A673 (cell line): ENCODE measurements at regions not wholly inside any gene's neighbourhood (a gene's known extent, or its start where the extent isn't known, plus 50 kb on each side); places are given as distances from the start of the nearest gene placed in this dataset.

ENCODE experiments used
- BruUV-seq: library from RNA; stranded (reverse); fragments of 400-500 nt; replicated peaks from 2 replicates; lab custom pipeline; 2021; lab: Mats Ljungman, UMichigan
- CTCF ChIA-PET: fragments of 300-600 bp; sonication (Branson Sonifier 250); formaldehyde crosslinking; loops from one replicate; lab custom pipeline; 2022; ENCODE audit warnings: antibody characterized with exemption; lab: Charles Lee
- POLR2A ChIA-PET: fragments of 300-600 bp; sonication (Branson Sonifier 250); formaldehyde crosslinking; loops from one replicate; lab custom pipeline; 2022; ENCODE audit warnings: antibody characterized with exemption; ENCODE audit not compliant: low non-redundant PET; lab: Charles Lee
- DNase-seq: peaks from one replicate; pipeline ENCODE4 v3.0.0-alpha.2; 2015; ENCODE audit warnings: low spot score
- H3K27ac ChIP-seq: fragments of 200-600 bp; sonication (generic); 2 replicates; pipeline ENCODE4 v1.5.1; 2016; ENCODE audit warnings: mixed run types, low read depth, mild to moderate bottlenecking, mixed read lengths, antibody characterized with exemption, low read length; ENCODE audit not compliant: poor library complexity, severe bottlenecking
- H3K27me3 ChIP-seq: fragments of 200-600 bp; sonication (generic); replicated peaks from 2 replicates; pipeline ENCODE4 v1.6.1; 2017; ENCODE audit warnings: mixed run types, low read depth, mild to moderate bottlenecking, mixed read lengths, antibody characterized with exemption, low read length; ENCODE audit not compliant: insufficient read depth, poor library complexity
- H3K36me3 ChIP-seq: fragments of 200-600 bp; sonication (generic); 2 replicates; pipeline ENCODE4 v1.6.1; 2016; ENCODE audit warnings: mixed run types, mild to moderate bottlenecking, mixed read lengths, antibody characterized with exemption, low read length; ENCODE audit not compliant: insufficient read depth, poor library complexity, severe bottlenecking
- H3K4me1 ChIP-seq: fragments of 200-600 bp; sonication (generic); 2 replicates; pipeline ENCODE4 v1.6.1; 2017; ENCODE audit warnings: mixed run types, mild to moderate bottlenecking, mixed read lengths, antibody characterized with exemption, low read length; ENCODE audit not compliant: insufficient read depth, poor library complexity, severe bottlenecking
- H3K4me3 ChIP-seq: fragments of 200-600 bp; sonication (generic); 2 replicates; pipeline ENCODE4 v1.5.1; 2016; ENCODE audit warnings: low read depth, mixed run types, mild to moderate bottlenecking, mixed read lengths, low read length; ENCODE audit not compliant: poor library complexity, severe bottlenecking
- H3K9me3 ChIP-seq: fragments of 200-600 bp; sonication (generic); 2 replicates; pipeline ENCODE4 v1.6.1; 2016; ENCODE audit warnings: mixed run types, low read depth, mild to moderate bottlenecking, mixed read lengths, antibody characterized with exemption, low read length; ENCODE audit not compliant: poor library complexity, severe bottlenecking
- CTCF ChIP-seq: fragments of 300-800, 200-600 bp; sonication (generic); conservative IDR thresholded peaks from 2 replicates; pipeline ENCODE4 v1.5.1; 2017; ENCODE audit warnings: low read depth, mild to moderate bottlenecking, antibody characterized with exemption, low read length, moderate library complexity, mixed read lengths
- EZH2 ChIP-seq: fragments of 200-600 bp; sonication (generic); IDR thresholded peaks from 2 replicates; pipeline ENCODE4 v1.6.1; 2017; ENCODE audit warnings: borderline replicate concordance, low read depth, mild to moderate bottlenecking, mixed read lengths, antibody characterized with exemption, low read length; ENCODE audit not compliant: poor library complexity, severe bottlenecking
- intact Hi-C: fragments of 100-400 bp; cut with micrococcal nuclease; formaldehyde crosslinking; loops from one replicate; pipeline ENCODE4 v1.10.0; 2022; ENCODE audit not compliant: unreplicated experiment

- Histone ChIP-seq H3K9me3 (peaks cover 25% of the 10 kb centered on the region), H3K36me3 (no peaks in the 10 kb centered on the region), H3K27me3 (no peaks in the 10 kb centered on the region), H3K4me1 (no peaks in the 10 kb centered on the region), H3K27ac (no peak overlapping the region), H3K4me3 (no peak overlapping the region)
- TF ChIP-seq EZH2 (no peak), CTCF (no peak)
- no peak for DNase-seq
- ChIA-PET CTCF (no interaction called here), POLR2A (no interaction called here)
- no TSS peak for BruUV-seq
- intact Hi-C loops = no loop called here
Measured at GRCh38 chr5:3177338-3177737, 418.3 kb upstream of the IRX1 start.

- CTCF ChIA-PET = no interaction called here
Measured at GRCh38 chr5:3175416-3175815, 420.2 kb upstream of the IRX1 start.

GRCh38 chr5:3167473-3167872 is 416.0 kb upstream of the IRX2 start:
- Histone ChIP-seq H3K27me3 (no peaks in the 10 kb centered on the region), H3K9me3 (peaks cover 50% of the 10 kb centered on the region), H3K4me1 (no peaks in the 10 kb centered on the region), H3K27ac (no peak overlapping the region), H3K4me3 (no peak overlapping the region), H3K36me3 (no peaks in the 10 kb centered on the region)
- POLR2A ChIA-PET = no interaction called here
- no TSS peak for BruUV-seq
- CTCF ChIA-PET = no interaction called here
- no peak for DNase-seq
- TF ChIP-seq CTCF (no peak), EZH2 (no peak)
- intact Hi-C loops = no loop called here

More at GRCh38 chr5:3175416-3175815, 420.2 kb upstream of the IRX1 start:
- TF ChIP-seq EZH2 (no peak), CTCF (no peak)
- POLR2A ChIA-PET = no interaction called here
- no peak overlapping the region for H3K4me3 ChIP-seq
- H3K27ac ChIP-seq = no peak overlapping the region
- intact Hi-C loops = no loop called here
- H3K4me1 ChIP-seq = no peaks in the 10 kb centered on the region
- no TSS peak for BruUV-seq
- peaks cover 27% of the 10 kb centered on the region for H3K9me3 ChIP-seq
- no peaks in the 10 kb centered on the region for H3K36me3 ChIP-seq
- DNase-seq = no peak
- no peaks in the 10 kb centered on the region for H3K27me3 ChIP-seq
